Peyer's patch (tissue), 4 donors: ENCODE measurements at regions not wholly inside any gene's neighbourhood (a gene's known extent, or its start where the extent isn't known, plus 50 kb on each side); places are given as distances from the start of the nearest gene placed in this dataset.

Source experiments
- DNase-seq, 3 donors: peaks; one replicate each; pipeline ENCODE4 v3.0.0-alpha.2; 2017 to 2019
- H3K27ac ChIP-seq, 4 donors: fragments of 200-600 bp; sonication (generic); one replicate each; pipeline ENCODE4 v1.5.1; 2016 to 2019
- H3K27me3 ChIP-seq, 2 donors: fragments of 200-600 bp; sonication (generic); one replicate each; pipeline ENCODE4 v1.5.1; 2019
- H3K36me3 ChIP-seq, 3 donors: fragments of 200-600 bp; sonication (generic); one replicate each; pipeline ENCODE4 v1.5.1; 2016 to 2019
- H3K4me1 ChIP-seq, 4 donors: fragments of 200-600 bp; sonication (generic); one replicate each; pipeline ENCODE4 v1.5.1; 2016 to 2019
- H3K4me3 ChIP-seq, 4 donors: fragments of 200-600 bp; sonication (generic); 1 replicate in 3 of 4; 2 replicates in 1 of 4; pipeline ENCODE4 v1.5.1; 2016 to 2019; ENCODE audit warnings: mild to moderate bottlenecking in 1 of 4
- H3K9me3 ChIP-seq, 4 donors: fragments of 200-600 bp; sonication (generic); one replicate each; pipeline ENCODE4 v1.5.1; 2016 to 2019; ENCODE audit warnings: mild to moderate bottlenecking in 1 of 4
- CTCF ChIP-seq, 6 experiments: fragments of 450-650 bp in 4 of 6; fragments of 200-600 bp in 2 of 6; sonication (generic) in 1 of 6; IDR thresholded peaks; one replicate each; pipeline ENCODE4 v1.5.1; 2017 to 2019; ENCODE audit warnings: antibody characterized with exemption in 6 of 6, mild to moderate bottlenecking in 3 of 6, moderate library complexity in 1 of 6
- POLR2A ChIP-seq, 2 donors: fragments of 450-650 bp; IDR thresholded peaks; one replicate each; pipeline ENCODE4 v1.5.1; 2017; ENCODE audit warnings: antibody characterized with exemption in 2 of 2, mild to moderate bottlenecking in 2 of 2, moderate library complexity in 2 of 2

GRCh38 chr3:14306142-14306541 is 96.3 kb upstream of the SLC6A6 start:
- no peaks in the 10 kb centered on the region for H3K4me1 ChIP-seq
- H3K4me3 ChIP-seq = no peak overlapping the region
- no peaks in the 10 kb centered on the region for H3K9me3 ChIP-seq
- no peak for TF ChIP-seq POLR2A (IDR thresholded peaks at IDR 0.05)
- TF ChIP-seq CTCF (IDR thresholded peaks at IDR 0.05) = no peak
- no peak for DNase-seq
- no peak overlapping the region for H3K27ac ChIP-seq
- no peaks in the 10 kb centered on the region for H3K27me3 ChIP-seq
- H3K36me3 ChIP-seq = no peaks in the 10 kb centered on the region

GRCh38 chr3:14307656-14308302 is 94.6 kb upstream of the SLC6A6 start:
- Histone ChIP-seq H3K4me3 (no peak overlapping the region), H3K9me3 (no peaks in the 10 kb centered on the region), H3K27ac (no peak overlapping the region), H3K36me3 (no peaks in the 10 kb centered on the region), H3K4me1 (no peaks in the 10 kb centered on the region), H3K27me3 (no peaks in the 10 kb centered on the region)
- no peak for DNase-seq
- no peak for TF ChIP-seq POLR2A (IDR thresholded peaks at IDR 0.05)

GRCh38 chr3:14311729-14312128 is 90.7 kb upstream of the SLC6A6 start:
- Histone ChIP-seq H3K9me3 (no peaks in the 10 kb centered on the region), H3K36me3 (no peaks in the 10 kb centered on the region), H3K27ac (no peak overlapping the region), H3K4me3 (no peak overlapping the region), H3K4me1 (no peaks in the 10 kb centered on the region), H3K27me3 (no peaks in the 10 kb centered on the region)
- DNase-seq = no peak
- TF ChIP-seq POLR2A (IDR thresholded peaks at IDR 0.05) (no peak), CTCF (IDR thresholded peaks at IDR 0.05) (no peak)

- no peak overlapping the region for H3K4me3 ChIP-seq
- no peak overlapping the region for H3K27ac ChIP-seq
- H3K4me1 ChIP-seq = no peaks in the 10 kb centered on the region
- H3K36me3 ChIP-seq = no peaks in the 10 kb centered on the region
- H3K27me3 ChIP-seq = no peaks in the 10 kb centered on the region
- DNase-seq = no peak
- H3K9me3 ChIP-seq = no peaks in the 10 kb centered on the region
- TF ChIP-seq POLR2A (IDR thresholded peaks at IDR 0.05) = no peak
- TF ChIP-seq CTCF (IDR thresholded peaks at IDR 0.05) = peak in 3 of 6 experiments; percentile 24 to 35 (median 27)
Measured at GRCh38 chr3:14312375-14312774, 90.0 kb upstream of the SLC6A6 start.

GRCh38 chr3:14317057-14317553 is 85.3 kb upstream of the SLC6A6 start:
- H3K4me1 ChIP-seq = no peaks in the 10 kb centered on the region
- no peaks in the 10 kb centered on the region for H3K27me3 ChIP-seq
- no peak for DNase-seq
- no peaks in the 10 kb centered on the region for H3K9me3 ChIP-seq
- H3K27ac ChIP-seq = no peak overlapping the region
- H3K4me3 ChIP-seq = no peak overlapping the region
- TF ChIP-seq CTCF (IDR thresholded peaks at IDR 0.05) (no peak), POLR2A (IDR thresholded peaks at IDR 0.05) (no peak)
- H3K36me3 ChIP-seq = no peaks in the 10 kb centered on the region

- Histone ChIP-seq H3K4me3 (no peak overlapping the region), H3K36me3 (no peaks in the 10 kb centered on the region), H3K4me1 (no peaks in the 10 kb centered on the region), H3K9me3 (no peaks in the 10 kb centered on the region), H3K27me3 (no peaks in the 10 kb centered on the region), H3K27ac (no peak overlapping the region)
- no peak for DNase-seq
- TF ChIP-seq CTCF (IDR thresholded peaks at IDR 0.05) = no peak
- no peak for TF ChIP-seq POLR2A (IDR thresholded peaks at IDR 0.05)
Measured at GRCh38 chr3:14318646-14319045, 83.8 kb upstream of the SLC6A6 start.
